ENCODE measurements at regions not wholly inside any gene's neighbourhood (a gene's known extent, or its start where the extent isn't known, plus 50 kb on each side); places are given as distances from the start of the nearest gene placed in this dataset.

- Histone ChIP-seq H3K4me3 (no peak overlapping the region), H3K36me3 (no peaks in the 10 kb centered on the region), H3K9me3 (no peaks in the 10 kb centered on the region), H3K4me1 (no peaks in the 10 kb centered on the region), H3K27ac (no peak overlapping the region), H3K27me3 (no peaks in the 10 kb centered on the region)
- intact Hi-C loops (cut with DNase I; ENCODE audit: low total_unique reads) (no loop called here), in situ Hi-C loops (cut with MboI; ENCODE audit: low sequenced_read_pairs in 4 of 4) (no loop called here)
- ATAC-seq: no peak
- no peak for DNase-seq
- TF ChIP-seq POLR2A (IDR thresholded peaks at IDR 0.05) (no peak), CTCF (IDR thresholded peaks at IDR 0.05 in 4 of 5, conservative IDR thresholded peaks at IDR 0.05 in 1 of 5) (no peak)
Observed at GRCh38 chr2:223147431-223147830, 95.4 kb downstream of the KCNE4 start.

GRCh38 chr2:223148516-223148915 lies 96.5 kb downstream of the KCNE4 start:
- in situ Hi-C loops (cut with MboI; ENCODE audit: low sequenced_read_pairs in 4 of 4) (no loop called here), intact Hi-C loops (cut with DNase I; ENCODE audit: low total_unique reads) (no loop called here)
- ATAC-seq (no peak), DNase-seq (no peak)
- no peak for TF ChIP-seq POLR2A (IDR thresholded peaks at IDR 0.05)
- Histone ChIP-seq H3K36me3 (no peaks in the 10 kb centered on the region), H3K27me3 (no peaks in the 10 kb centered on the region), H3K9me3 (no peaks in the 10 kb centered on the region), H3K4me3 (no peak overlapping the region), H3K4me1 (no peaks in the 10 kb centered on the region), H3K27ac (no peak overlapping the region)

- intact Hi-C loops (cut with DNase I; ENCODE audit: low total_unique reads): no loop called here
Observed at GRCh38 chr2:223155956-223156355, 104.0 kb downstream of the KCNE4 start.

GRCh38 chr2:223161873-223162458 lies 110.0 kb downstream of the KCNE4 start:
- intact Hi-C loops (cut with DNase I; ENCODE audit: low total_unique reads): no loop called here
- DNase-seq (no peak), ATAC-seq (no peak)
- no peak overlapping the region for H3K4me3 ChIP-seq
- no peaks in the 10 kb centered on the region for H3K9me3 ChIP-seq
- no peak for TF ChIP-seq CTCF (IDR thresholded peaks at IDR 0.05 in 4 of 5, conservative IDR thresholded peaks at IDR 0.05 in 1 of 5)
- no peak for TF ChIP-seq POLR2A (IDR thresholded peaks at IDR 0.05)
- no peaks in the 10 kb centered on the region for H3K27me3 ChIP-seq
- in situ Hi-C loops (cut with MboI; ENCODE audit: low sequenced_read_pairs in 4 of 4): no loop called here
- no peaks in the 10 kb centered on the region for H3K4me1 ChIP-seq
- H3K27ac ChIP-seq: no peak overlapping the region
- H3K36me3 ChIP-seq: no peaks in the 10 kb centered on the region

More at GRCh38 chr2:223155956-223156355, 104.0 kb downstream of the KCNE4 start:
- no peak for DNase-seq
- Histone ChIP-seq H3K36me3 (no peaks in the 10 kb centered on the region), H3K27ac (no peak overlapping the region), H3K27me3 (no peaks in the 10 kb centered on the region), H3K4me3 (no peak overlapping the region), H3K9me3 (no peaks in the 10 kb centered on the region), H3K4me1 (no peaks in the 10 kb centered on the region)
- ATAC-seq: no peak
- TF ChIP-seq POLR2A (IDR thresholded peaks at IDR 0.05): no peak
- in situ Hi-C loops (cut with MboI; ENCODE audit: low sequenced_read_pairs in 4 of 4): no loop called here

- intact Hi-C loops (cut with DNase I; ENCODE audit: low total_unique reads) (no loop called here), in situ Hi-C loops (cut with MboI; ENCODE audit: low sequenced_read_pairs in 4 of 4) (no loop called here)
- Histone ChIP-seq H3K27ac (no peak overlapping the region), H3K27me3 (no peaks in the 10 kb centered on the region), H3K4me1 (no peaks in the 10 kb centered on the region), H3K36me3 (no peaks in the 10 kb centered on the region), H3K9me3 (no peaks in the 10 kb centered on the region), H3K4me3 (no peak overlapping the region)
- no peak for DNase-seq
- ATAC-seq: no peak
- TF ChIP-seq CTCF (IDR thresholded peaks at IDR 0.05 in 4 of 5, conservative IDR thresholded peaks at IDR 0.05 in 1 of 5) (no peak), POLR2A (IDR thresholded peaks at IDR 0.05) (no peak)
Observed at GRCh38 chr2:223165423-223166214, 113.6 kb downstream of the KCNE4 start.

Measured in gastrocnemius medialis (tissue), 4 donors.